ENCODE measurements at regions not wholly inside any gene's neighbourhood (a gene's known extent, or its start where the extent isn't known, plus 50 kb on each side); places are given as distances from the start of the nearest gene placed in this dataset.

GRCh38 chr4:41366911-41367517 is 110.3 kb downstream of the UCHL1 start:
- TF ChIP-seq CTCF (IDR thresholded peaks at IDR 0.05; ENCODE audit: extremely low read depth in 1 of 2, insufficient read depth in 1 of 2, low read depth in 1 of 2, low read length in 2 of 2) (no peak), POLR2A (IDR thresholded peaks at IDR 0.05; ENCODE audit: low read depth, low read length) (no peak)

Data from endothelial cell of umbilical vein (primary cell).